ENCODE measurements at regions not wholly inside any gene's neighbourhood (a gene's known extent, or its start where the extent isn't known, plus 50 kb on each side); places are given as distances from the start of the nearest gene placed in this dataset.
"Not testable (repeated sequence)": the region's sequence is repeated elsewhere in the genome, so short reads cannot be mapped to it uniquely, and the experiment has no call there.

DNA sequence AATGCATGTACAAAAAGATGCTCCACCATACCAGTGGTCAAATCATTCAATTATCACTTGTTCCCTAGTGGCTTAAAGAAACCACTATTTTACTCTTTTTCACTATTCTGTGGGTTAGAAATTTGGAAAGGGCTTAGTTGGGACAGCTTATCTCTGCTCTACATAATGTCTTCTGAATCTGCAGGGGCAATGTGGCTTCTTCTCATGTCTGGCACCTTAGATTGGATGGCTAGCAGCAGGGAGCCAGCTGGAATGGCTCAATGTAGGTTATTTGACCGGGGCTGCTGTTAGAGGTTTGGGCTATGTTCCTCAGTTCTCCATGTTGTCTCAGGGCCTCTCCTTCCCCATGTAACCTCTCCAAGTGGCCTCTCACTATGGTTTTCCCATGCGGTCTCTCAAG is 57.5 kb upstream of the EPHB1 start:
- no peak overlapping the region for H3K4me3 ChIP-seq (ENCODE audit: low read depth, low read length)
- TF ChIP-seq, protein P1, sequence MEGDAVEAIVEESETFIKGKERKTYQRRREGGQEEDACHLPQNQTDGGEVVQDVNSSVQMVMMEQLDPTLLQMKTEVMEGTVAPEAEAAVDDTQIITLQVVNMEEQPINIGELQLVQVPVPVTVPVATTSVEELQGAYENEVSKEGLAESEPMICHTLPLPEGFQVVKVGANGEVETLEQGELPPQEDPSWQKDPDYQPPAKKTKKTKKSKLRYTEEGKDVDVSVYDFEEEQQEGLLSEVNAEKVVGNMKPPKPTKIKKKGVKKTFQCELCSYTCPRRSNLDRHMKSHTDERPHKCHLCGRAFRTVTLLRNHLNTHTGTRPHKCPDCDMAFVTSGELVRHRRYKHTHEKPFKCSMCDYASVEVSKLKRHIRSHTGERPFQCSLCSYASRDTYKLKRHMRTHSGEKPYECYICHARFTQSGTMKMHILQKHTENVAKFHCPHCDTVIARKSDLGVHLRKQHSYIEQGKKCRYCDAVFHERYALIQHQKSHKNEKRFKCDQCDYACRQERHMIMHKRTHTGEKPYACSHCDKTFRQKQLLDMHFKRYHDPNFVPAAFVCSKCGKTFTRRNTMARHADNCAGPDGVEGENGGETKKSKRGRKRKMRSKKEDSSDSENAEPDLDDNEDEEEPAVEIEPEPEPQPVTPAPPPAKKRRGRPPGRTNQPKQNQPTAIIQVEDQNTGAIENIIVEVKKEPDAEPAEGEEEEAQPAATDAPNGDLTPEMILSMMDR (IDR thresholded peaks at IDR 0.05; ENCODE audit: insufficient read depth, low read length): no peak
- no peak for DNase-seq (ENCODE audit: low read depth)

DNA sequence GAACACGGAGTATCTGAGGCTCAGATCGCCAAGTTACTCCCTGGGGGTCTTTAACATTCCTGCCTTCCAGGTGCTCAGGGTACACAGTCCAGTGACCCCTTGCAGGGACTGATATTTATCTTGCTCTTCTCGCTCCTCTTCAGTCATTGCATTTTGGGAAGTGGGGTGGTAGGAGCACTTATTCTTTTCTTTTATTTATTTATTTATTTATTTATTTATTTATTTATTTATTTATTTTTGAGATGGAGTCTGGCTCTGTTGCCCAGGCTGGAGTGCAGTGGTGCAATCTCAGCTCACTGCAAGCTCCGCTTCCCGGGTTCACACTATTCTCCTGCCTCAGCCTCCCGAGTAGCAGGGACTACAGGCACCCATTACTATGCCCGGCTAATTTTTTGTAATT is 55.0 kb upstream of the EPHB1 start:
- not testable (repeated sequence) for DNase-seq (ENCODE audit: low read depth); H3K4me3 ChIP-seq (ENCODE audit: low read depth, low read length)

DNA sequence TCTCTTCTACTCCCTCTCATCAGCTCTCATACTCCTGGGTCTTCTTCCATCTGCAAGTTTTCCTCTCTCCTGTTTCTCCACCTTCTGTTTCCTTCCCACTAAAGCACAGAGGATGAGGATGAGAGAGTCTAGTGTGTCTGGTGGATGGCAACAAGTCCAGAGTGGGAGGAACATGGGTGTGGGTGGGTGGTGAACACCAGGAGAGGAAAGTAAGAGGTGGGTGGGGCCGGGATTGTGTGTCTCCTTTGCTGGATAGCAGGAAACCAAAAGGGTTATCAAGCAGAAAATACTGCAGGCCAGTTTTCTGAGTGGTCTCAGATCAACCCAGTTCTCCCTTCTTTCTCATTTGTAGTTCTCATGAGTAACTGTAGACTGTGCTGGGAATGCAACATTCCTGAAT is 52.9 kb upstream of the EPHB1 start:
- no peak overlapping the region for H3K4me3 ChIP-seq (ENCODE audit: low read depth, low read length)
- DNase-seq (ENCODE audit: low read depth): no peak
- TF ChIP-seq, protein P1 (IDR thresholded peaks at IDR 0.05; ENCODE audit: insufficient read depth, low read length): no peak

DNA sequence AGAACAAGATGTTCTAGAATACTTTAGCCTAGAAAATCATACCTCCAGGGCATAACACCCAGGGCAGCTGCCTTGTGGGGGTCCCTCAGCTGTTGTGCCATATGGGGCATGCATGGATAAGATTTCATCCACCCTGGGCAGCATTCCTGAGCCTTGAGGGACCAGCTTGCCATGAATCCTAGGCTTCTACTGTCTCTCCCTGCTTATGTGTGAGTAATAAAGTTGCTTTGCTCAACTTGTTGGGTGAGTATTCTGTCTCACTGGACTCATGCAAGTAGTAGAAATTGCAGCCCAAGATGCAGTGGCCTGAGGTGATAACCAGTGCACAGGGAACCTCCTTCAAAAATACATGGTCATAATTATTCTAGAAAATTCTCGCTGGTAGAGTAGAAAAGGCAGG is 52.1 kb upstream of the EPHB1 start:
- DNase-seq (ENCODE audit: low read depth): no peak
- H3K4me3 ChIP-seq (ENCODE audit: low read depth, low read length): no peak overlapping the region
- TF ChIP-seq, protein P1 (IDR thresholded peaks at IDR 0.05; ENCODE audit: insufficient read depth, low read length): no peak

Measured in fibroblast of the aortic adventitia (primary cell).